Skeletal muscle satellite cell (primary cell): ENCODE measurements at regions not wholly inside any gene's neighbourhood (a gene's known extent, or its start where the extent isn't known, plus 50 kb on each side); places are given as distances from the start of the nearest gene placed in this dataset.

Experiments
- H3K27me3 ChIP-seq: 2 replicates; pipeline ENCODE4 v1.7.0; 2013; ENCODE audit warnings: low read length; ENCODE audit not compliant: control insufficient read depth, insufficient read depth
- H3K36me3 ChIP-seq: 2 replicates; pipeline ENCODE4 v1.7.0; 2013; ENCODE audit warnings: mild to moderate bottlenecking, control low read depth, low read length; ENCODE audit not compliant: insufficient read depth
- H3K4me1 ChIP-seq: 2 replicates; pipeline ENCODE4 v1.7.0; 2013; ENCODE audit warnings: low read length; ENCODE audit not compliant: control insufficient read depth, insufficient read depth
- H3K4me2 ChIP-seq: 2 replicates; pipeline ENCODE4 v1.7.0; 2013; ENCODE audit warnings: mild to moderate bottlenecking, low read length
- H3K4me3 ChIP-seq: 2 replicates; pipeline ENCODE4 v1.7.0; 2013; ENCODE audit warnings: low read length
- H3K9ac ChIP-seq: 2 replicates; pipeline ENCODE4 v1.7.0; 2013; ENCODE audit warnings: mild to moderate bottlenecking, low read depth, low read length, moderate library complexity
- H3K9me3 ChIP-seq: replicated peaks from 2 replicates; pipeline ENCODE4 v1.7.0; 2013; ENCODE audit warnings: mild to moderate bottlenecking, control low read depth, low read length

- H3K9ac ChIP-seq, result no peak overlapping the region
- H3K27me3 ChIP-seq, result peaks cover 22% of the 10 kb centered on the region
- H3K4me1 ChIP-seq, result no peaks in the 10 kb centered on the region
- H3K9me3 ChIP-seq, result no peaks in the 10 kb centered on the region
- no peaks in the 10 kb centered on the region for H3K36me3 ChIP-seq
- H3K4me3 ChIP-seq, result no peak overlapping the region
- no peak overlapping the region for H3K4me2 ChIP-seq
Measured at GRCh38 chrX:39563178-39563577, 534.6 kb downstream of the BCOR start.

GRCh38 chrX:39564751-39565150 is 533.0 kb downstream of the BCOR start:
- H3K4me2 ChIP-seq, result no peak overlapping the region
- no peak overlapping the region for H3K9ac ChIP-seq
- H3K27me3 ChIP-seq, result peaks cover 21% of the 10 kb centered on the region
- no peak overlapping the region for H3K4me3 ChIP-seq
- H3K36me3 ChIP-seq, result no peaks in the 10 kb centered on the region
- H3K4me1 ChIP-seq, result no peaks in the 10 kb centered on the region
- H3K9me3 ChIP-seq, result no peaks in the 10 kb centered on the region

GRCh38 chrX:39574178-39574577 is 523.6 kb downstream of the BCOR start:
- H3K4me3 ChIP-seq, result no peak overlapping the region
- peaks cover 45% of the 10 kb centered on the region for H3K27me3 ChIP-seq

GRCh38 chrX:39576041-39576872 is 521.5 kb downstream of the BCOR start:
- H3K27me3 ChIP-seq, result peaks cover 34% of the 10 kb centered on the region
- H3K4me3 ChIP-seq, result no peak overlapping the region
- H3K9ac ChIP-seq, result no peak overlapping the region
- no peak overlapping the region for H3K4me2 ChIP-seq
- no peaks in the 10 kb centered on the region for H3K9me3 ChIP-seq
- H3K36me3 ChIP-seq, result no peaks in the 10 kb centered on the region
- H3K4me1 ChIP-seq, result peaks cover 10% of the 10 kb centered on the region

More at GRCh38 chrX:39574178-39574577, 523.6 kb downstream of the BCOR start:
- Histone ChIP-seq H3K4me1 (peaks cover 10% of the 10 kb centered on the region), H3K4me2 (no peak overlapping the region), H3K36me3 (no peaks in the 10 kb centered on the region), H3K9ac (no peak overlapping the region), H3K9me3 (no peaks in the 10 kb centered on the region)

GRCh38 chrX:39577206-39577984 is 520.4 kb downstream of the BCOR start:
- Histone ChIP-seq H3K9me3 (no peaks in the 10 kb centered on the region), H3K27me3 (peaks cover 33% of the 10 kb centered on the region), H3K4me3 (no peak overlapping the region), H3K4me2 (peak overlapping the region; percentile 3), H3K9ac (no peak overlapping the region), H3K36me3 (no peaks in the 10 kb centered on the region), H3K4me1 (peaks cover 10% of the 10 kb centered on the region)

- Histone ChIP-seq H3K4me1 (peaks cover 10% of the 10 kb centered on the region), H3K36me3 (no peaks in the 10 kb centered on the region), H3K9me3 (no peaks in the 10 kb centered on the region), H3K27me3 (peaks cover 32% of the 10 kb centered on the region), H3K9ac (no peak overlapping the region), H3K4me2 (peak overlapping the region; percentile 15), H3K4me3 (no peak overlapping the region)
Measured at GRCh38 chrX:39577985-39578869, 519.5 kb downstream of the BCOR start.

GRCh38 chrX:39580043-39580442 is 517.7 kb downstream of the BCOR start:
- Histone ChIP-seq H3K9me3 (no peaks in the 10 kb centered on the region), H3K9ac (no peak overlapping the region), H3K4me1 (peaks cover 10% of the 10 kb centered on the region), H3K4me2 (no peak overlapping the region), H3K36me3 (no peaks in the 10 kb centered on the region), H3K27me3 (peaks cover 28% of the 10 kb centered on the region), H3K4me3 (no peak overlapping the region)

- Histone ChIP-seq H3K4me2 (no peak overlapping the region), H3K4me3 (no peak overlapping the region), H3K4me1 (peaks cover 7% of the 10 kb centered on the region), H3K9ac (no peak overlapping the region), H3K9me3 (no peaks in the 10 kb centered on the region), H3K27me3 (peaks cover 18% of the 10 kb centered on the region), H3K36me3 (no peaks in the 10 kb centered on the region)
Measured at GRCh38 chrX:39581411-39581810, 516.3 kb downstream of the BCOR start.

- peaks cover 24% of the 10 kb centered on the region for H3K27me3 ChIP-seq
- H3K36me3 ChIP-seq, result no peaks in the 10 kb centered on the region
- H3K4me3 ChIP-seq, result no peak overlapping the region
- H3K9ac ChIP-seq, result no peak overlapping the region
- no peaks in the 10 kb centered on the region for H3K9me3 ChIP-seq
- no peaks in the 10 kb centered on the region for H3K4me1 ChIP-seq
- H3K4me2 ChIP-seq, result no peak overlapping the region
Measured at GRCh38 chrX:39582091-39582490, 515.7 kb downstream of the BCOR start.

GRCh38 chrX:39582976-39583375 is 514.8 kb downstream of the BCOR start:
- Histone ChIP-seq H3K36me3 (no peaks in the 10 kb centered on the region), H3K27me3 (peaks cover 18% of the 10 kb centered on the region), H3K4me1 (no peaks in the 10 kb centered on the region), H3K9ac (no peak overlapping the region), H3K4me2 (no peak overlapping the region), H3K4me3 (no peak overlapping the region), H3K9me3 (no peaks in the 10 kb centered on the region)

GRCh38 chrX:39585808-39586207 is 511.9 kb downstream of the BCOR start:
- Histone ChIP-seq H3K4me1 (no peaks in the 10 kb centered on the region), H3K9ac (no peak overlapping the region)

More at GRCh38 chrX:39585808-39586207, 511.9 kb downstream of the BCOR start:
- Histone ChIP-seq H3K4me2 (no peak overlapping the region), H3K4me3 (no peak overlapping the region), H3K9me3 (no peaks in the 10 kb centered on the region), H3K36me3 (no peaks in the 10 kb centered on the region), H3K27me3 (peaks cover 8% of the 10 kb centered on the region)
